A673 (cell line): ENCODE measurements at regions not wholly inside any gene's neighbourhood (a gene's known extent, or its start where the extent isn't known, plus 50 kb on each side); places are given as distances from the start of the nearest gene placed in this dataset.

ENCODE experiments used
- CTCF ChIP-seq: fragments of 300-800, 200-600 bp; sonication (generic); conservative IDR thresholded peaks from 2 replicates; pipeline ENCODE4 v1.5.1; 2017; ENCODE audit warnings: low read depth, mild to moderate bottlenecking, antibody characterized with exemption, low read length, moderate library complexity, mixed read lengths
- EZH2 ChIP-seq: fragments of 200-600 bp; sonication (generic); IDR thresholded peaks from 2 replicates; pipeline ENCODE4 v1.6.1; 2017; ENCODE audit warnings: borderline replicate concordance, low read depth, mild to moderate bottlenecking, mixed read lengths, antibody characterized with exemption, low read length; ENCODE audit not compliant: poor library complexity, severe bottlenecking

GRCh38 chr16:59188029-59188428 is 453.9 kb upstream of the GOT2 start:
- TF ChIP-seq CTCF (no peak), EZH2 (no peak)
